Panc1 (cell line): ENCODE measurements at regions not wholly inside any gene's neighbourhood (a gene's known extent, or its start where the extent isn't known, plus 50 kb on each side); places are given as distances from the start of the nearest gene placed in this dataset.

Source experiments
- ATAC-seq: fragments of 200-7000 bp; cut with Tn5 transposase; 2 replicates; pipeline ENCODE4 v1.9.1; 2020; ENCODE audit warnings: mild to moderate bottlenecking, moderate library complexity
- BruUV-seq: library from RNA; stranded (reverse); fragments of 400-500 nt; replicated peaks from 2 replicates; lab custom pipeline; 2021; lab: Mats Ljungman, UMichigan
- CTCF ChIA-PET: fragments of 300-600 bp; sonication (Branson Sonifier 250); formaldehyde crosslinking; loops from one replicate; lab custom pipeline; 2022; ENCODE audit warnings: antibody characterized with exemption; lab: Charles Lee
- POLR2A ChIA-PET: fragments of 300-600 bp; sonication (Branson Sonifier 250); formaldehyde crosslinking; loops from one replicate; lab custom pipeline; 2022; ENCODE audit warnings: antibody characterized with exemption; lab: Charles Lee
- DNase-seq: peaks from one replicate; pipeline ENCODE4 v3.0.0-alpha.2; 2010; ENCODE audit warnings: low read depth, low spot score
- H3K27ac ChIP-seq: 2 replicates; pipeline ENCODE4 v1.5.1; 2011; ENCODE audit warnings: mild to moderate bottlenecking, low read length, inconsistent platforms
- H3K27me3 ChIP-seq: fragments of 200-500 bp; sonication (Bioruptor generic); 2 replicates; pipeline ENCODE4 v1.6.0; 2014; ENCODE audit warnings: low read length, inconsistent platforms; ENCODE audit not compliant: control insufficient read depth, insufficient read depth
- H3K36me3 ChIP-seq: fragments of 200-500 bp; sonication (Bioruptor generic); 2 replicates; pipeline ENCODE4 v1.5.1; 2014; ENCODE audit warnings: inconsistent platforms, mild to moderate bottlenecking, low read length, moderate library complexity; ENCODE audit not compliant: control insufficient read depth, insufficient read depth
- H3K4me1 ChIP-seq: 2 replicates; pipeline ENCODE4 v1.5.1; 2011; ENCODE audit warnings: inconsistent platforms, mild to moderate bottlenecking, low read length, moderate library complexity; ENCODE audit not compliant: control insufficient read depth, insufficient read depth
- H3K4me3 ChIP-seq, 2 experiments: 2 replicates each; pipeline ENCODE4 v1.5.1; 2011 to 2012; ENCODE audit warnings: low read depth in 2 of 2, low read length in 2 of 2, mild to moderate bottlenecking in 2 of 2, inconsistent platforms in 1 of 2, moderate library complexity in 1 of 2
- H3K9me3 ChIP-seq: fragments of 200-500 bp; sonication (Bioruptor generic); 2 replicates; pipeline ENCODE4 v1.5.1; 2014; ENCODE audit warnings: low read depth, mild to moderate bottlenecking, inconsistent platforms, low read length, moderate library complexity; ENCODE audit not compliant: control insufficient read depth, insufficient read depth
- CTCF ChIP-seq: fragments of 450-650 bp; IDR thresholded peaks from 2 replicates; pipeline ENCODE4 v1.5.1; 2017; ENCODE audit warnings: mild to moderate bottlenecking
- POLR2AphosphoS5 ChIP-seq: IDR thresholded peaks from 2 replicates; pipeline ENCODE4 v1.6.1; 2012; ENCODE audit warnings: mild to moderate bottlenecking, low read depth, low read length, moderate library complexity
- REST ChIP-seq, 2 experiments: IDR thresholded peaks; 2 replicates each; pipeline ENCODE4 v1.6.1; 2011 to 2012; ENCODE audit warnings: low read depth in 2 of 2, control low read depth in 1 of 2, low read length in 1 of 2, mild to moderate bottlenecking in 1 of 2, moderate library complexity in 1 of 2; ENCODE audit not compliant: insufficient read depth in 1 of 2
- SIN3A ChIP-seq: IDR thresholded peaks from 2 replicates; pipeline ENCODE4 v1.6.1; 2012; ENCODE audit warnings: low read depth, mild to moderate bottlenecking, low read length, moderate library complexity, borderline replicate concordance; ENCODE audit not compliant: insufficient read depth
- TCF7L2 ChIP-seq: IDR thresholded peaks from 2 replicates; pipeline ENCODE4 v1.6.1; 2011; ENCODE audit warnings: mild to moderate bottlenecking, low read depth, low read length, inconsistent platforms
- in situ Hi-C: cut with HindIII; loops from 2 replicates; pipeline ENCODE4 v1.10.0; 2016; ENCODE audit warnings: low sequenced_read_pairs, low pct_unique_long_range_greater_than_20kb
- intact Hi-C: fragments of 100-400 bp; cut with micrococcal nuclease; formaldehyde crosslinking; loops from one replicate; pipeline ENCODE4 v1.10.0; 2022; ENCODE audit not compliant: unreplicated experiment

GRCh38 chr6:22807261-22807660, 237.9 kb downstream of the HDGFL1 start:
- POLR2A ChIA-PET = no interaction called here
- CTCF ChIA-PET = no interaction called here

DNA sequence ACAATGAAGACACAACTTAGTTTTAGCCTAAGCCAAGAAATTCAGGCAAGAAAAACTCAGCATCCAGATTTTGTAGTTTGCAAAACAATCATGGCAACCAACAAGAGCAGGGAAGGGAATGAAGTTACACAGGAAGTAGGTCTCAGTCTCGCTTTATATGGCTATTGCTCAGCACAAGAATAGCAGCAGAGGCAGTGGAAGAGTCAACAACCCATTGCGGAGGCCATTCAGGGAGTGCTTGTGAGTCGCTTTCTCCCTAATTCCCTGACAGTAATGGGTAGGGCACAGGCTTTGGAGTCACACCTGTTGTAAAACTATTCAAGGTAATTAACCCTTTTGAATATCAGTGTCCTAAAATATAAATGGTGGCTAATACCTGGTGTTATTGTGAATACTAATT, 238.5 kb downstream of the HDGFL1 start:
- POLR2A ChIA-PET = no interaction called here
- DNase-seq (no peak), ATAC-seq (no peak)
- no TSS peak for BruUV-seq
- Histone ChIP-seq H3K4me3 (no peak overlapping the region), H3K36me3 (no peaks in the 10 kb centered on the region), H3K27ac (no peak overlapping the region), H3K27me3 (no peaks in the 10 kb centered on the region), H3K9me3 (no peaks in the 10 kb centered on the region), H3K4me1 (no peaks in the 10 kb centered on the region)
- CTCF ChIA-PET = no interaction called here
- intact Hi-C loops (no loop called here), in situ Hi-C loops (no loop called here)
- no peak for TF ChIP-seq TCF7L2
- no peak for TF ChIP-seq SIN3A
- TF ChIP-seq CTCF = no peak
- no peak for TF ChIP-seq REST (IDR thresholded peaks at IDR 0.05; ENCODE audit: insufficient read depth in 1 of 2, low read depth in 2 of 2, low read length in 1 of 2)
- TF ChIP-seq POLR2AphosphoS5 = no peak

More at GRCh38 chr6:22807261-22807660, 237.9 kb downstream of the HDGFL1 start:
- H3K27me3 ChIP-seq = no peaks in the 10 kb centered on the region
- DNase-seq (no peak), ATAC-seq (no peak)
- no peaks in the 10 kb centered on the region for H3K36me3 ChIP-seq
- H3K27ac ChIP-seq = no peak overlapping the region
- H3K9me3 ChIP-seq = no peaks in the 10 kb centered on the region
- in situ Hi-C loops (no loop called here), intact Hi-C loops (no loop called here)
- no TSS peak for BruUV-seq
- H3K4me1 ChIP-seq = no peaks in the 10 kb centered on the region
- TF ChIP-seq CTCF = no peak
- no peak for TF ChIP-seq TCF7L2
- no peak for TF ChIP-seq SIN3A
- TF ChIP-seq REST (IDR thresholded peaks at IDR 0.05; ENCODE audit: insufficient read depth in 1 of 2, low read depth in 2 of 2, low read length in 1 of 2) = no peak
- no peak for TF ChIP-seq POLR2AphosphoS5
- H3K4me3 ChIP-seq = no peak overlapping the region
